ENCODE measurements at regions not wholly inside any gene's neighbourhood (a gene's known extent, or its start where the extent isn't known, plus 50 kb on each side); places are given as distances from the start of the nearest gene placed in this dataset.

DNA sequence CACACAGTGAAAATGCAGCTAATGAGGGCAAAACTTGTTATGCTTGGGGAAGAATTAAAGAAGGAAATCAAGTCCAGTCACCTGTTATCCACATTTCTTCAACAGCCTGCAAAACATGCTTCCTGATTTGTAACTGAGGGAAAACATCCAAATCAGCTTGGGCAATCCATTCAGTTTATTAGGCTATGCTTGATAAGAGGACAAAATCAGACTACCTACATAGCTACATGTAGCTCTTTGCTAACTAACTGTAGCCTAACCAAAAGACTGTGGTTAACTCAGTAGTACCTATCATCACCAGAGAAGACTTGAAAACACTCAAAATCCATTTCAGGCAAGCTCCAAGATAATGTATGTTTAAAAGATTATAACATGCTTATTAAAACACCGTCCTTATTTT, 436.4 kb downstream of the SHQ1 start:
- TF ChIP-seq, protein P1, sequence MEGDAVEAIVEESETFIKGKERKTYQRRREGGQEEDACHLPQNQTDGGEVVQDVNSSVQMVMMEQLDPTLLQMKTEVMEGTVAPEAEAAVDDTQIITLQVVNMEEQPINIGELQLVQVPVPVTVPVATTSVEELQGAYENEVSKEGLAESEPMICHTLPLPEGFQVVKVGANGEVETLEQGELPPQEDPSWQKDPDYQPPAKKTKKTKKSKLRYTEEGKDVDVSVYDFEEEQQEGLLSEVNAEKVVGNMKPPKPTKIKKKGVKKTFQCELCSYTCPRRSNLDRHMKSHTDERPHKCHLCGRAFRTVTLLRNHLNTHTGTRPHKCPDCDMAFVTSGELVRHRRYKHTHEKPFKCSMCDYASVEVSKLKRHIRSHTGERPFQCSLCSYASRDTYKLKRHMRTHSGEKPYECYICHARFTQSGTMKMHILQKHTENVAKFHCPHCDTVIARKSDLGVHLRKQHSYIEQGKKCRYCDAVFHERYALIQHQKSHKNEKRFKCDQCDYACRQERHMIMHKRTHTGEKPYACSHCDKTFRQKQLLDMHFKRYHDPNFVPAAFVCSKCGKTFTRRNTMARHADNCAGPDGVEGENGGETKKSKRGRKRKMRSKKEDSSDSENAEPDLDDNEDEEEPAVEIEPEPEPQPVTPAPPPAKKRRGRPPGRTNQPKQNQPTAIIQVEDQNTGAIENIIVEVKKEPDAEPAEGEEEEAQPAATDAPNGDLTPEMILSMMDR (IDR thresholded peaks at IDR 0.05) = no peak
- TF ChIP-seq POLR2A (IDR thresholded peaks at IDR 0.05) = no peak
